H1 (cell line): ENCODE measurements at regions not wholly inside any gene's neighbourhood (a gene's known extent, or its start where the extent isn't known, plus 50 kb on each side); places are given as distances from the start of the nearest gene placed in this dataset.

ENCODE experiments used
- CTCF ChIA-PET: fragments of 300-600 bp; sonication (Branson Sonifier 250); formaldehyde crosslinking; loops from one replicate; lab custom pipeline; 2021; ENCODE audit not compliant: partially characterized antibody; lab: Charles Lee
- POLR2A ChIA-PET: fragments of 300-600 bp; sonication (Branson Sonifier 250); formaldehyde crosslinking; loops from one replicate; lab custom pipeline; 2021; ENCODE audit warnings: inconsistent platforms; ENCODE audit not compliant: partially characterized antibody; lab: Charles Lee
- DNase-seq, 2 experiments: peaks; one replicate each; pipeline versions ENCODE4 v3.0.0 to v3.0.0-alpha.2; 2010 to 2022; ENCODE audit warnings: low spot score in 2 of 2, low read depth in 1 of 2, mixed read lengths in 1 of 2
- FAIRE-seq: peaks from 2 replicates; lab custom pipeline; 2011; peaks lifted over from hg19 to GRCh38; lab: Jason Lieb, UNC
- H2AFZ ChIP-seq: 2 replicates; pipeline ENCODE4 v1.8.1; 2012; ENCODE audit warnings: low read length, inconsistent platforms
- H2AK5ac ChIP-seq: 2 replicates; pipeline ENCODE4 v1.6.1; 2013; ENCODE audit warnings: low read depth, low read length
- H2BK120ac ChIP-seq: replicated peaks from 2 replicates; pipeline ENCODE3; 2013; ENCODE audit warnings: low read depth, low read length, inconsistent platforms
- H2BK12ac ChIP-seq: 2 replicates; pipeline ENCODE4 v1.6.1; 2013; ENCODE audit warnings: low read depth, low read length
- H2BK15ac ChIP-seq: 2 replicates; pipeline ENCODE4 v1.6.1; 2013; ENCODE audit warnings: low read length
- H2BK20ac ChIP-seq: 2 replicates; pipeline ENCODE4 v1.6.1; 2013; ENCODE audit warnings: low read length
- H2BK5ac ChIP-seq: 2 replicates; pipeline ENCODE4 v1.6.1; 2013; ENCODE audit warnings: low read depth, low read length
- H3K14ac ChIP-seq: 2 replicates; pipeline ENCODE4 v1.6.1; 2013; ENCODE audit warnings: inconsistent platforms; ENCODE audit not compliant: insufficient read length
- H3K18ac ChIP-seq: 2 replicates; pipeline ENCODE4 v1.6.1; 2013; ENCODE audit warnings: low read length; ENCODE audit errors: extremely low read depth
- H3K23ac ChIP-seq: 2 replicates; pipeline ENCODE4 v1.6.1; 2013; ENCODE audit warnings: inconsistent platforms; ENCODE audit not compliant: insufficient read length
- H3K23me2 ChIP-seq: 2 replicates; pipeline ENCODE4 v1.6.1; 2013; ENCODE audit warnings: low read depth, low read length
- H3K27ac ChIP-seq: 2 replicates; pipeline ENCODE4 v1.6.1; 2011; ENCODE audit warnings: low read depth, low read length, inconsistent platforms
- H3K27me3 ChIP-seq, 4 experiments: replicated peaks in 1 of 4; 1 replicate in 1 of 4; 2 replicates in 3 of 4; pipeline versions ENCODE4 v1.6.1 to v1.8.1; 2011 to 2013; ENCODE audit warnings: low read length in 3 of 4, mild to moderate bottlenecking in 3 of 4, inconsistent platforms in 2 of 4, mixed read lengths in 2 of 4, moderate library complexity in 1 of 4; ENCODE audit not compliant: control insufficient read depth in 3 of 4, insufficient read depth in 3 of 4; ENCODE audit errors: extremely low read depth in 1 of 4
- H3K36me3 ChIP-seq, 4 experiments: 2 replicates each; pipeline versions ENCODE4 v1.6.1 to v1.8.1; 2011 to 2013; ENCODE audit warnings: mild to moderate bottlenecking in 4 of 4, low read length in 3 of 4, moderate library complexity in 2 of 4, control low read depth in 1 of 4, inconsistent platforms in 1 of 4; ENCODE audit not compliant: insufficient read depth in 4 of 4, control insufficient read depth in 2 of 4
- H3K4ac ChIP-seq: replicated peaks from 2 replicates; pipeline ENCODE3; 2013; ENCODE audit warnings: low read length, low read depth, mixed read lengths, inconsistent platforms; ENCODE audit not compliant: insufficient read length
- H3K4me1 ChIP-seq, 4 experiments: replicated peaks in 1 of 4; 1 replicate in 1 of 4; 2 replicates in 3 of 4; pipeline versions ENCODE4 v1.6.1 to v1.8.1; 2011 to 2013; ENCODE audit warnings: low read length in 3 of 4, inconsistent platforms in 2 of 4, mixed read lengths in 1 of 4; ENCODE audit not compliant: insufficient read depth in 4 of 4, control insufficient read depth in 3 of 4
- H3K4me2 ChIP-seq, 2 experiments: 2 replicates each; pipeline versions ENCODE4 v1.6.1 to v1.8.1; 2011 to 2013; ENCODE audit warnings: low read depth in 2 of 2, low read length in 2 of 2, control low read depth in 1 of 2, inconsistent platforms in 1 of 2, mild to moderate bottlenecking in 1 of 2; ENCODE audit not compliant: insufficient read depth in 1 of 2
- H3K4me3 ChIP-seq, 4 experiments: fragments of 200-600, 300-600 bp in 1 of 4; sonication (generic), shearing (Covaris generic), sonication (Bioruptor Twin) in 1 of 4; 2 replicates each; pipeline versions ENCODE4 v1.5.1 to v1.8.1; 2011 to 2016; ENCODE audit warnings: low read length in 4 of 4, low read depth in 3 of 4, control low read depth in 2 of 4, inconsistent platforms in 2 of 4, mild to moderate bottlenecking in 2 of 4, mixed read lengths in 1 of 4, moderate library complexity in 1 of 4; ENCODE audit not compliant: insufficient read depth in 2 of 4; ENCODE audit errors: extremely low read depth in 1 of 4
- H3K56ac ChIP-seq: replicated peaks from 2 replicates; pipeline ENCODE3; 2013; ENCODE audit warnings: low read depth, mild to moderate bottlenecking, mixed read lengths, low read length, inconsistent platforms; ENCODE audit not compliant: insufficient read length
- H3K79me1 ChIP-seq: 2 replicates; pipeline ENCODE4 v1.6.1; 2013; ENCODE audit warnings: low read depth, low read length, control low read depth
- H3K79me2 ChIP-seq, 2 experiments: 2 replicates each; pipeline versions ENCODE4 v1.6.1 to v1.8.1; 2012 to 2013; ENCODE audit warnings: low read length in 2 of 2, mild to moderate bottlenecking in 2 of 2, inconsistent platforms in 1 of 2; ENCODE audit not compliant: insufficient read depth in 2 of 2, control insufficient read depth in 1 of 2
- H3K9ac ChIP-seq, 4 experiments: replicated peaks in 1 of 4; 1 replicate in 1 of 4; 2 replicates in 3 of 4; pipeline versions ENCODE4 v1.6.1 to v1.8.1; 2011 to 2013; ENCODE audit warnings: low read depth in 3 of 4, low read length in 3 of 4, control low read depth in 2 of 4, mild to moderate bottlenecking in 2 of 4, moderate library complexity in 2 of 4, inconsistent platforms in 1 of 4; ENCODE audit errors: extremely low read depth in 1 of 4
- H3K9me3 ChIP-seq, 2 experiments: 2 replicates each; pipeline versions ENCODE4 v1.6.1 to v1.8.1; 2012 to 2013; ENCODE audit warnings: mild to moderate bottlenecking in 2 of 2, moderate library complexity in 2 of 2, control low read depth in 1 of 2, inconsistent platforms in 1 of 2, low read depth in 1 of 2, low read length in 1 of 2, mixed read lengths in 1 of 2; ENCODE audit not compliant: insufficient read depth in 2 of 2
- H4K20me1 ChIP-seq, 2 experiments: replicated peaks in 1 of 2; 2 replicates each; pipeline versions ENCODE3 to v1.8.1; 2011 to 2013; ENCODE audit warnings: inconsistent platforms in 2 of 2, low read length in 2 of 2, mild to moderate bottlenecking in 1 of 2; ENCODE audit not compliant: insufficient read depth in 2 of 2, control insufficient read depth in 1 of 2
- H4K5ac ChIP-seq: 2 replicates; pipeline ENCODE4 v1.6.1; 2013; ENCODE audit warnings: low read length, low read depth, mixed read lengths, inconsistent platforms; ENCODE audit not compliant: insufficient read length
- H4K8ac ChIP-seq: 2 replicates; pipeline ENCODE4 v1.8.0; 2013; ENCODE audit warnings: mild to moderate bottlenecking, moderate library complexity, low read length, inconsistent platforms; ENCODE audit not compliant: insufficient read depth; ENCODE audit errors: extremely low read depth
- H4K91ac ChIP-seq: replicated peaks from 2 replicates; pipeline ENCODE3; 2013; ENCODE audit warnings: low read length, mixed read lengths, inconsistent platforms; ENCODE audit not compliant: insufficient read length
- BACH1 ChIP-seq: IDR thresholded peaks from 2 replicates; pipeline ENCODE4 v1.6.1; 2012; ENCODE audit warnings: low read length, improper control_type of control experiment
- CBX8 ChIP-seq: fragments of 300-800, 300-1000 bp; sonication (generic); IDR thresholded peaks from 2 replicates; pipeline ENCODE4 v1.7.1; 2016; ENCODE audit warnings: low read depth, low read length, borderline replicate concordance
- CREB1 ChIP-seq: IDR thresholded peaks from 2 replicates; pipeline ENCODE4 v1.6.1; 2012; ENCODE audit warnings: inconsistent platforms
- HDAC2 ChIP-seq, 2 experiments: fragments of 300-600 bp in 1 of 2; sonication (generic) in 1 of 2; IDR thresholded peaks; 2 replicates each; pipeline ENCODE4 v1.6.1; 2011 to 2012; ENCODE audit warnings: low read depth in 2 of 2, low read length in 2 of 2, mild to moderate bottlenecking in 2 of 2, moderate library complexity in 2 of 2, borderline replicate concordance in 1 of 2, inconsistent platforms in 1 of 2
- NANOG ChIP-seq: IDR thresholded peaks from 2 replicates; pipeline ENCODE4 v1.6.1; 2011; ENCODE audit warnings: low read length, low read depth, mild to moderate bottlenecking, inconsistent platforms; ENCODE audit not compliant: insufficient read depth, poor library complexity, severe bottlenecking
- PHF8 ChIP-seq: fragments of 200-600 bp; sonication (generic); conservative IDR thresholded peaks from 2 replicates; pipeline ENCODE4 v1.7.1; 2012; ENCODE audit warnings: low read depth, mild to moderate bottlenecking, inconsistent platforms, low read length, moderate library complexity
- SP1 ChIP-seq: IDR thresholded peaks from 2 replicates; pipeline ENCODE4 v1.6.1; 2011; ENCODE audit warnings: low read depth, low read length
- WGBS, 2 experiments: shearing (Covaris generic) in 1 of 2; methylation state at CpG; one replicate each; pipeline versions ENCODE4 v1.1.6 to v1.1.7; 2013 to 2015; ENCODE audit warnings: low lambda C conversion rate in 2 of 2, mixed read lengths in 2 of 2, inconsistent platforms in 1 of 2, low coverage in 1 of 2, missing lambda C conversion rate in 1 of 2; ENCODE audit not compliant: insufficient replicate concordance in 2 of 2, insufficient coverage in 1 of 2, insufficient read length in 1 of 2; ENCODE audit errors: extremely low coverage in 1 of 2, missing lambda C conversion rate in 1 of 2; 5-methylcytosine and 5-hydroxymethylcytosine counted together
- TF ChIP-seq, protein P1 (sequence below): IDR thresholded peaks from 2 replicates; pipeline ENCODE4 v1.6.1; 2011; ENCODE audit warnings: low read depth, mild to moderate bottlenecking, low read length; ENCODE audit not compliant: insufficient read depth

GRCh38 chr4:10316851-10317250, 140.4 kb downstream of the ZNF518B start:
- Histone ChIP-seq H2BK5ac (no peak overlapping the region), H2AFZ (no peak overlapping the region), H3K27me3 (no peaks in the 10 kb centered on the region), H3K18ac (no peak overlapping the region), H3K23me2 (no peaks in the 10 kb centered on the region), H3K9ac (no peak overlapping the region), H3K56ac (no peak overlapping the region), H3K4ac (no peak overlapping the region), H4K91ac (no peak overlapping the region), H3K79me2 (no peaks in the 10 kb centered on the region), H2BK15ac (no peak overlapping the region), H3K14ac (no peak overlapping the region), H4K8ac (no peak overlapping the region), H2BK20ac (no peak overlapping the region), H4K20me1 (no peaks in the 10 kb centered on the region), H2BK120ac (no peak overlapping the region), H3K9me3 (no peaks in the 10 kb centered on the region), H3K4me1 (no peaks in the 10 kb centered on the region), H2AK5ac (no peak overlapping the region), H4K5ac (no peak overlapping the region), H3K36me3 (no peaks in the 10 kb centered on the region), H3K4me3 (no peak overlapping the region), H3K23ac (no peak overlapping the region), H3K4me2 (no peak overlapping the region), H3K27ac (no peak overlapping the region), H2BK12ac (no peak overlapping the region), H3K79me1 (no peaks in the 10 kb centered on the region)
- CTCF ChIA-PET = interaction anchor here (1.5 kb wide), 1 partner anchor 87 kb away, joined by 5 read pairs; no protein-coding TSS in a partner anchor
- WGBS, 2 experiments = 82% methylated on average over 3 of the region's 3 CpGs; no CpG with 5 or more reads in 1 of the 2 experiments
- FAIRE-seq = no peak
- no peak for DNase-seq
- POLR2A ChIA-PET = no interaction called here
- TF ChIP-seq SP1 (no peak), NANOG (no peak), BACH1 (no peak), HDAC2 (IDR thresholded peaks at IDR 0.05; ENCODE audit: borderline replicate concordance in 1 of 2, low read depth in 2 of 2, low read length in 2 of 2) (no peak), PHF8 (no peak), CBX8 (no peak), CREB1 (no peak)
- TF ChIP-seq, protein P1, sequence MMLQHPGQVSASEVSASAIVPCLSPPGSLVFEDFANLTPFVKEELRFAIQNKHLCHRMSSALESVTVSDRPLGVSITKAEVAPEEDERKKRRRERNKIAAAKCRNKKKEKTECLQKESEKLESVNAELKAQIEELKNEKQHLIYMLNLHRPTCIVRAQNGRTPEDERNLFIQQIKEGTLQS = no peak
